ENCODE measurements at regions not wholly inside any gene's neighbourhood (a gene's known extent, or its start where the extent isn't known, plus 50 kb on each side); places are given as distances from the start of the nearest gene placed in this dataset.

DNA sequence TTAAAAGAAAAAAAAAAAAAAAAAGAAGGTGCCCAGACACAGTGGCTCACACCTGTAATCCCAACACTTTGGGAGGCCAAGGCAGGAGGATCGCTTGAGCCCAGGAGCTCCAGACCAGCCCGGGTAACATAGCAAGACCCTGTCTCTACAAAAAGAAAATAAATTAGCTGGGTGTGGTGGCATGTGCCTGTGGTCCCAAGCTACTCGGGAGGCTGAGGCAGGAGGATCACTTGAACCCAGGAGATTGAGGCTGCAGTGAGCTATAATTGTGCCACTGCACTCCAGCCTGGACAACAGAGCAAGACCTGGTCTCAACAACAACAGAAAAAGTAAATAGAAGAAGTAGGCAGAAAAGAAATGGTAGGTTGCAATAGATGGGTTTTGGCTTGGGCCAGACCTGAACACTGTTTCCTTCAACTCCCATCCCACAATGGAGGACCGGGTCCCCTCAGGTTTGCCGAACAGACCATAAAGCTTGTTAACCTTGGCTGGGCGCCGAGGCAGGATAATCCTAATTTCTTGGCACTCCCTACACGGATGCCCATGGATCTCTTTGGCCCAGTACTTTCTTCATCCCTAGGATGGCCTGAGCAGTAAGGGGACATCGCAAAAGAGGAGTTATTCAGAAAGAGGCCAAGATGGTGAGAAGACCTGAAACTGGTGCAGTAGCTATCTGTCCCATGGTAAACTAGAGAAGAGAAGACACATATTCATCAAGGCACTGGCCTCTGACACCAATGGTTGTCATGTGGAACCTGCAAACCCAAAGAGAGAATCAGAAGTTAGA, 165.5 kb upstream of the CCND2 start:
- TF ChIP-seq TAF1 (IDR thresholded peaks at IDR 0.05; ENCODE audit: low read depth) (no peak), YY1 (IDR thresholded peaks at IDR 0.05; ENCODE audit: low read depth) (no peak), EP300 (IDR thresholded peaks at IDR 0.05; ENCODE audit: borderline replicate concordance) (no peak), CEBPB (IDR thresholded peaks at IDR 0.05) (no peak), TCF12 (IDR thresholded peaks at IDR 0.05; ENCODE audit: low read depth) (no peak), RAD21 (IDR thresholded peaks at IDR 0.05; ENCODE audit: low read depth) (no peak), ZBTB7A (IDR thresholded peaks at IDR 0.05; ENCODE audit: low read depth) (no peak), TEAD4 (IDR thresholded peaks at IDR 0.05) (no peak), FOXM1 (IDR thresholded peaks at IDR 0.05; ENCODE audit: borderline replicate concordance, low read depth) (no peak), EGR1 (IDR thresholded peaks at IDR 0.05) (no peak), CREB1 (IDR thresholded peaks at IDR 0.05; ENCODE audit: low read depth) (no peak)
- TF ChIP-seq, protein P1, sequence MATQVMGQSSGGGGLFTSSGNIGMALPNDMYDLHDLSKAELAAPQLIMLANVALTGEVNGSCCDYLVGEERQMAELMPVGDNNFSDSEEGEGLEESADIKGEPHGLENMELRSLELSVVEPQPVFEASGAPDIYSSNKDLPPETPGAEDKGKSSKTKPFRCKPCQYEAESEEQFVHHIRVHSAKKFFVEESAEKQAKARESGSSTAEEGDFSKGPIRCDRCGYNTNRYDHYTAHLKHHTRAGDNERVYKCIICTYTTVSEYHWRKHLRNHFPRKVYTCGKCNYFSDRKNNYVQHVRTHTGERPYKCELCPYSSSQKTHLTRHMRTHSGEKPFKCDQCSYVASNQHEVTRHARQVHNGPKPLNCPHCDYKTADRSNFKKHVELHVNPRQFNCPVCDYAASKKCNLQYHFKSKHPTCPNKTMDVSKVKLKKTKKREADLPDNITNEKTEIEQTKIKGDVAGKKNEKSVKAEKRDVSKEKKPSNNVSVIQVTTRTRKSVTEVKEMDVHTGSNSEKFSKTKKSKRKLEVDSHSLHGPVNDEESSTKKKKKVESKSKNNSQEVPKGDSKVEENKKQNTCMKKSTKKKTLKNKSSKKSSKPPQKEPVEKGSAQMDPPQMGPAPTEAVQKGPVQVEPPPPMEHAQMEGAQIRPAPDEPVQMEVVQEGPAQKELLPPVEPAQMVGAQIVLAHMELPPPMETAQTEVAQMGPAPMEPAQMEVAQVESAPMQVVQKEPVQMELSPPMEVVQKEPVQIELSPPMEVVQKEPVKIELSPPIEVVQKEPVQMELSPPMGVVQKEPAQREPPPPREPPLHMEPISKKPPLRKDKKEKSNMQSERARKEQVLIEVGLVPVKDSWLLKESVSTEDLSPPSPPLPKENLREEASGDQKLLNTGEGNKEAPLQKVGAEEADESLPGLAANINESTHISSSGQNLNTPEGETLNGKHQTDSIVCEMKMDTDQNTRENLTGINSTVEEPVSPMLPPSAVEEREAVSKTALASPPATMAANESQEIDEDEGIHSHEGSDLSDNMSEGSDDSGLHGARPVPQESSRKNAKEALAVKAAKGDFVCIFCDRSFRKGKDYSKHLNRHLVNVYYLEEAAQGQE (IDR thresholded peaks at IDR 0.05; ENCODE audit: low read depth): no peak
- TF ChIP-seq, protein P2, sequence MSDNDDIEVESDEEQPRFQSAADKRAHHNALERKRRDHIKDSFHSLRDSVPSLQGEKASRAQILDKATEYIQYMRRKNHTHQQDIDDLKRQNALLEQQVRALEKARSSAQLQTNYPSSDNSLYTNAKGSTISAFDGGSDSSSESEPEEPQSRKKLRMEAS (IDR thresholded peaks at IDR 0.05): no peak
